ENCODE measurements at regions not wholly inside any gene's neighbourhood (a gene's known extent, or its start where the extent isn't known, plus 50 kb on each side); places are given as distances from the start of the nearest gene placed in this dataset.
"Not testable (repeated sequence)": the region's sequence is repeated elsewhere in the genome, so short reads cannot be mapped to it uniquely, and the experiment has no call there.

DNA sequence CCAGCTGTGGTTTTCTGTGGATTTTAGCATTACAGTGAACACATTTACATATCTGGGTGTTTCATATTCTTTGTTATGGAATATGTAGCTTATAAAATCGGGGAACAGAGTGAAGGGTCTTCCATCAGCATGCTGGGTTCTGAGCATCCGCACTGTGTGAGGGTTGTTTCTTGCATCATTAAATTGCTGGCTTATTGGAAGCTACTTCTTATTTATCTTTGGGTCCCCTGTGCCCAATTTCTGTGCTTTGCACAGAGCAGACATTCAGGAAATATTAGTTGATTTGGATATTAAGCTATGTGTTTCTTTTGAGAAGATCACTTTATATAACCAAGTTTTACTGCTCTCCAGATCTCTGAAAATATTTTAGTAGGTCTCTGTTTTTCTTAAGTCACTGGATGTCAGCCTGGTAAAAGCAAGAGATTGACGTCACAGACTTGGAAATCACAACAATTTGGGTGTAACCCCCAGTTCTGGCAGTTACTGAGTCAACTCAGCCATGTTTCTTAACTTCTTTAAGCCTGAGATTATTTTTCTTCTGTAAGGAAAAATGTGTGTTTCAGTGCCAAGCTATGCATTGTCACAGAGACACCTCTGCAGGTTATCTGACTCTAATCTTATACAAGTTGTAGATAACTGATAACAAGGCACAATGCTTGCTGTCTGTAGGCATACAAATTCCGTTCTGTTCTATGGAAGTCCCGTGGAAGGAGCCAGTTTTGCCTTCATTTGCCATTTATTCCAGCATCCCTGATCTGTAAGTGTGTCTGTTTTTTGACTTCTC lies 258.3 kb upstream of the KAZN start:
- ATAC-seq (peak; percentile 15 to 84), DNase-seq (no peak)
- intact Hi-C loops (cut with DNase I) = no loop called here

DNA sequence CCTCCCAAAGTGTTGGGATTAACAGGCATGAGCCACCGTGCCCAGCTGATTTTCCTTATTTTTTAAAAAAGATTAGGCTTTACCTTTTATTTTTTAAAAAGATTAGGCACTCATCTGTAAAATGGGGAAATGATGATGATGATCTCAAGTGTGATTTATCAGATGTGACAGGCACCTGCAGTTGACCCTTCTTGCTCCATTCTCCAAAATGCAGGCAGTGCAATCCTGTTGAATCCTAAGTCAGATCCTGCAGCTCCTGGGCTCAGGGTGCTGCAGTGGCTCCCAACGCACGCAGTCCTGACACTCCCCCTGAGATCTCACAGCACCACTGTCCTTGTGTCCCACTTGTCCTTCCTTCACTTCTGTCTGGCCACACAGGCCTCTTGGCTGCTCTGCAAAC lies 257.3 kb upstream of the KAZN start:
- intact Hi-C loops (cut with DNase I) = no loop called here
- ATAC-seq (no peak), DNase-seq (no peak)

DNA sequence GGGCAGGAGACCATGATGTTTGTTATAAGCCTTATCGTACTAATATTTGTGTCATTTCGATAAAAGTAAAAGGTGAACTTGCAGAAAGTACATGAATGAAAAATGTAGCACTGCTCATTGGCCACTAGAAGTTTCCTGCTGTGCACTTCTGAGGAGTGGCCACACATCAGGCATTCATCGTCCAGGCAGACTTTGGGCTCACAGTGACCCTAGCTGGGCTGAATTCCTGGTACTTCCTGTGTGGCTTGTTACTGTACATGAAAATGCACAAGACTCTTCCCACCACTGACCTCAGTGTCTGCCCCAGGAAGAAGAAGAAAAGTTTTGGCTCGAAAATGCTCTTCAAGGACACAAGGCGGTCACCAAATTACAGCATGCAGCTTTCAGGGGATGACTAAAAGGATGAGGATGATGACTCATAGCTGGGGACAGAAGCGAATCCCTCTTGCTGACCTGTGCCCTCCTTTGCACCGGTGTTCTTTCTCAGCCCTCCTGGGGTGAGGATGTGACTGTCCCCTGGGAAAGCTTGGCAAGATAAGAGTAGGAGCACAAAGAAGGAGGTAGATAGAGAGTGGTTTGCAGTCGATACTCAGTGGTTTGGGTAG lies 252.4 kb upstream of the KAZN start:
- DNase-seq (no peak), ATAC-seq (no peak)
- intact Hi-C loops (cut with DNase I) = no loop called here

DNA sequence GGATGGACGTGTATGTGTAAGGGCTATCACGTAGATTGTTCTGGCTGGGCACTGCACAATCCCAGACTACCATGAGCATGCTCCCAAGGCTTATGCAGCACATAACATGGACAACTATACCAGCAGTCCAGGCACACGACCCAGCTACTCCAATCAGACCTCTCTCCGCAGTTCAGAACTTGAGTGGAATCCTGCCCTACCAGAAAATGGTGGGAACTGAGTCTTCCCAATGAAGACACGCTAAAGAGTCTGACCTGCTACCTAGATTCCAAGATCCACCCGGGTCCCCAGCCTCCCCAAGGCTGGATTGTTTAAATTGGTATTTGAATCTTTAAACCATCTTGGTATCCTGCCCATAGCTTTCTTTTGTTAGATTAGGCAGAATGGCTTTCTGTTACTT lies 251.3 kb upstream of the KAZN start:
- ATAC-seq (no peak), DNase-seq (no peak)
- intact Hi-C loops (cut with DNase I) = no loop called here

DNA sequence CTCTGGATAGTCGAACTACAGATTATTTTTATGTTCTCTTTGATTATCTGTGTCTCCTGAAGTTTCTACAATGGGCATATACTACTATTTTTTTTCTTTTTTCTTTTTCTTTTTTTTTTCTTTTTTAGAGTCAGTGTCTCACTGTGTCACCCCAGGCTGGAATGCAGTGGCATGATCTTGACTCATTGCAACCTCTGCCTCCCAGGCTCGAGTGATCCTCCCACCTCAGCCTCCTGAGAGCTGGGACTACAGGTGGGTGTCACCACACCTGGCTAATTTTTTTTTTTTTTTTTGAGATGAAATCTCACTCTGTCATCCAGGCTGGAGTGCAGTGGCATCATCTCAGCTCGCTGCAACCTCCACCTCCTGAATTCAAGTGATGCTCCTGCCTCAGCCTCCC lies 250.7 kb upstream of the KAZN start:
- no peak for ATAC-seq

DNA sequence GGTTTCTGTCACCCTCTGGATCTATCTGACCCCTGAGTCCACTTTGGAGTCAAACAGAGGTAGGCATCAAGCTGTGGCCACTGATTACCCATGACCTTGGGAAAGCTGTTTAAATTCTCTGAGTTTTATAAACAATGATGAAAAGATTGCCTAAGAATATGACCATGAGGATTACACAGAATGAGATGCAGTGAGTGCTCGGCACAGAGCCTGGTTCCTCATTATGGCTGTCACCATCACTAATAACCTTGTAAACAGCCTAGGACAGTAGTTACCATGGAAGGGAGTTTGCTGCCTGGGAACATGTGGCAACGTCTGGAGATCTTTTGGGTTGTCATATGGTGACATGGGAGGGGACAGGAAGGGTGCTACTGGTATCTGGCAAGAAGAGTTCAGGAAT lies 248.3 kb upstream of the KAZN start:
- intact Hi-C loops (cut with DNase I) = no loop called here
- no peak for DNase-seq
- no peak for ATAC-seq

More for the DNA sequence above, 250.7 kb upstream of the KAZN start:
- no peak for DNase-seq
- intact Hi-C loops (cut with DNase I) = no loop called here

DNA sequence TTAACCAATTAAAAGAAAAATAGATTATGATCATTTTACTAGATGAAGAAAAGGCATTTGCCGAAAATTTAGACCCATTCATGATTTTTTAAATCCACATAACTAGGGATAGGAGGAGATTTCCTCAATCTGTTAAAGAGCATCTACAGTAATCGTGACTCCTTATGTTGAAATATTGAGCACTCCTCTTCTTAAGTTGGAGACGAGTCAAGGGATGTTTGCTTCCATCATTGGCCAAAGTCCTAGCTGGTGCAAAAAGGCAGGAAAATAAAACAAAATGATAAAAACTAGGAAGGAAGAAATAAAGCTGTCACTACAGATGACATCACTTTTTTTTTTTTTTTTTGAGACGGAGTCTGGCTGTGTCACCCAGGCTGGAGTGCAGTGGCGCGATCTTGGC lies 245.6 kb upstream of the KAZN start:
- DNase-seq = no peak
- intact Hi-C loops (cut with DNase I) = no loop called here
- no peak for ATAC-seq

DNA sequence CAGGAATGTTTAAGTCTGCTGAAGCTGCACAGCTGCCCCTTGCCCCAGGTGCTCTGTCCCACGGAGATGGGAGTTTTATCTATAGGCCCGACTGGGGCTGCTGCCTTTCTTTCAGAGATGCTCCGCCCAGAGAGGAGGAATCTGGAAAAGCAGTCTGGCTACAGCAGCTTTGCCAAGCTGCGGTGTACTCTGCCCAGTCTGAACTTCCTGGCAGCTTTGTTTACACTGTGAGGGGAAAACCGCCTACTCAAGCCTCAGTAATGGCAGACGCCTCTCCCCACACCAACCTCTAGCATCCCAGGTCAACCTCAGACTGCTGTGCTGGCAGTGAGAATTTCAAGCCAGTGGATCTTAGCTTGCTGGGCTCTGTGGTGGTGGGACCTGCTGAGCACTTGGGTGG lies 237.5 kb upstream of the KAZN start:
- intact Hi-C loops (cut with DNase I); ATAC-seq; DNase-seq: not testable (repeated sequence)

DNA sequence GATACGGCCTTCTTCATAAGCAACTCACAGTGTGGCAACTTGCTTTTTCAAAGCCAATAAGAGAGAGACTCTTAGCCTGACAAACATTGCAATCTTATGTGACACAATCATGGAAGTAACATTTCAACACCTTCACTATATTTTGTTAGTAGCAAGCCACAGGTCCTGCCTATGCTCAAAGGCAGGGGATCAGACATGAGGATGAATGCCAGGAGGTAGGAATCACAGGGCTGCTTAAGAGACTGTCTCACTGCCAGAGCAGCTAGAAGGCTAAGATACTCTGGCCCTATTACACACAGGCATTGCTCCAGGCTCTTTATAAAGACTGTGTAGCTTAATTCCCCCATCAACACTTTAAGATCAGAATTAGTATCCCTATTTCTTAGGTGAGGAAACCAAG lies 236.2 kb upstream of the KAZN start:
- peak; percentile 18 to 27 for ATAC-seq
- no peak for DNase-seq
- intact Hi-C loops (cut with DNase I) = no loop called here

DNA sequence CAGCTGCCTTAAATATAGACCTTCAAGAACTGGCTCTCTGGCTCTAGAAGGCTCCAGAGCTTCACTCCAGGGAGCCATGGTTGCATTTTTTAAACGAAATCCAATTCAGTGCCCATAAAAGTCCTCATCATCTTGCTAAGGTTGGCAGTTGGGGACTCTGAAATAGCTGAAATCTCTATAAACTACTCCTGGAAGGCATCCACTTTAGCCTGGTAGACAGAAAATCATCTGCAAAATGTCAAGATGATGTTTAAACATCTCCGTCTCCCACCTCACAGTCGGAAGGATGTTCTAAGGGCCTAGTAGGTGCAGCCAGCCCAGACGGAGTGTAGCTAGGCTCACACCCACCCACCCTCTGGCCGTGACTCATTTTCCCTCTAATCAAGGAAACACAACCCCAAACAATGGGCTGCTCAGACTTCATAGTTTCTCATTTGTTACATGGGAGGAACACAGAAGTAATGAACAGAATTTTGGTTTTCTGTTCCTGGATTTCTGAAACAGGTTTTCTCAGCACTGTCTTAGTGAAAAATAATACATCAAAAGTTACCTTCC lies 235.4 kb upstream of the KAZN start:
- DNase-seq = no peak
- intact Hi-C loops (cut with DNase I) = no loop called here
- peak in 1 of 2 donors; percentile 52 for ATAC-seq

DNA sequence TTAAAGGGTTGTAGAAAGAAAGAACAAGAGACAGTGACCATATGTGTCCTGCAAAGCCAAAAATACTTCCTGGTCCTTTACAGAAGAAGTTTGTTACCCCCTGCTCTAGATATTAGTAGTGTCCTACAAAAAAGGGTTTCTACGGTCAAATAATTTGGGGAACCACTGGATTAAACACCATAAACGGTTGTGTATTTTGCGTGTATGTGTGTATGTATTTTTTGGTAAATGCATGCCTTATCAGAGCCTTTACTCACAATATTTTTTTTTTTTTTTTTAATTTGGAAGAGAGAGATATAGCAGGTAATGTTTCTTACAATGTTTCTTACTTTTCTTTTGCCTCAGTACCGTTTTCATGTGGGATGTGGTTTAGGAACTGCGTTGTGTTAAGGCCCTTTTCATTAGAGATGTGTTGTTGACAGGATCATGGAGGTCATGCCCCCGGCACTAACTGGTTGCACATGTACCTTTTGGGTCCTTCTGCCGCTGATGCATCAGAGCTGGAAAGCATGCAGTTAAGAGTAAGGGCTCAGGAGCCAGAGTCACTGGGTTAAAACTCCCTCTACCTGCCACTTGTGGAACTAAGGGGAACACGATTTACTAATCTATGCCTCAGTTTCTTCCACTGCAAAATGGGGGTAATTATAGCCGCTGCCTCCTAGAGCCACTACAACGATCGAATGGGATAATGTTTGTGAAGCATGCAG lies 234.6 kb upstream of the KAZN start:
- intact Hi-C loops (cut with DNase I) = no loop called here
- ATAC-seq (no peak), DNase-seq (no peak)

DNA sequence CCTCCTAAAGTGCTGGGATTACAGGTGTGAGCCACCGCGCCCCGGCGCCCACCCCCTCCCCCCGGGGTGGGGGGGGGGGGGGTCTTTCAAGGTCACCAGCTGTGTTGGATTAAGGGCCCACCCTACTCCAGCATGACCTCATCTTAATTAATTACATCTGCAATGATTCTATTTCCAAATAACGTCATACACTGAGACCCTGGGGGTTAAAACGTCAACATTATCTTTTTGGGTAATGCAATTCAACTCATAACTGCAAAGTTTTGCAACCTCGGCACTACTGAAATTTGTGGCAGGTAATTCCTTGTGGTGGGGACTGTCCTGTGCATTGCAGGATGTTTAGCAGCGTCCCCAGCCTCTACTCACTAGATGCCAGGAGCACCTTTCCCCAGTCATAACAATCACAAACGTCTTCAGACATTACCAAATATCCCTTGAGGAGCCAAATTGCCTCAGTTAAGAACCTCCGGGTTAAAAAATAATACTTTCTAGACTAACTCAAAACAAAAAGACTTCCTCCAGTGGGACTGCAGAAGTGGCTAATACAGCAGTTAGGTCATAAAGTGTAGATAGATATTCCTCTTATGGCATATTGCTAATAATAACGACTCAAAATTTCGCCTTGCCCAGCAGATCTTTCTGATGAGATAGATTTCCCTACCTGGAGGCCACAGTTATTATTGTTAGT lies 233.0 kb upstream of the KAZN start:
- ATAC-seq = peak in 1 of 2 donors; percentile 67

DNA sequence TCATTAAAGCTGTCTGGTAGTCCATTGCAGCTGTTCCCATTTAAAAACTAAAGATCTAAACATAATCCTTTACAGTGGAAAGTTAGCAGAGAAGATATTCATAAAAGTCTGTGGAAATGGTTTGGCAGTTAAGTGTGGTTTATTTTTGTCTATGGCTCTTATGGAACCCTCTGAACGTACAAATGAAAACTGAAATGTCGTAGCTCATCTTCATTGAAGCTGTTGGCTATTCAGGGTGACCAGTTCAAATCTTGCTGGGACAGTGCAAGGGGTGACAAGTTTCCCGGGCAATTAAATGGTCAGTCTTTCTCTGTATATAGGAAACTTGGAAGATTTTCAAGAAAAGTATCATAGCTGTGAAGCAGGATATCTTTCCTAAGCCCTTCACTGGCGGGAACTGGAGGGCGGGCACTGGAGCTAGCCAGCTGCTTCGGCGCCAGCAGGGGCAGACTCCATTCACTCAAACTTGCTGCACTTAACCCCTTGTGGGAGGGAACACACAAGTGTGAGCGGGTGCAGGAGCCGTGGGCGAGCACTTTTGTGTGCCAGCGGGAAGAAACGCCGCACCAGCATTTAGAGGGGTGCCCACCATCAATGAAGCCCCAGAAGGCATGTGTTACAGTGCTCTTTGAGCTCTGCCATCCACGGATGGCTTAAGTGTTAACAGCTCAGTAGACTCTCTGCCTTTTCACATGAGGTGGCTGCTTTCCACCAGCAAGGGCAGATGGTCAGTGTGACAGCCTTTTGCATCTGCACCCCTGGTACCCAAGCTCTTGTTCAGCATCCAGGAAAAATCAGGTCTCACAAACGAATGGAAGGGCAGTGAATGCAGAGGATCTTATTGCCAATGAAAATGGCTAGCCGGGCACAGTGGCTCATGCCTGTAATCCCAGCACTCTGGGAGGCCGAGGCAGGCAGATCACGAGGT lies 232.1 kb upstream of the KAZN start:
- DNase-seq (peak; percentile 45), ATAC-seq (peak; percentile 77 to 83)
- intact Hi-C loops (cut with DNase I) = no loop called here

More for the DNA sequence above, 233.0 kb upstream of the KAZN start:
- DNase-seq = no peak
- intact Hi-C loops (cut with DNase I) = no loop called here

DNA sequence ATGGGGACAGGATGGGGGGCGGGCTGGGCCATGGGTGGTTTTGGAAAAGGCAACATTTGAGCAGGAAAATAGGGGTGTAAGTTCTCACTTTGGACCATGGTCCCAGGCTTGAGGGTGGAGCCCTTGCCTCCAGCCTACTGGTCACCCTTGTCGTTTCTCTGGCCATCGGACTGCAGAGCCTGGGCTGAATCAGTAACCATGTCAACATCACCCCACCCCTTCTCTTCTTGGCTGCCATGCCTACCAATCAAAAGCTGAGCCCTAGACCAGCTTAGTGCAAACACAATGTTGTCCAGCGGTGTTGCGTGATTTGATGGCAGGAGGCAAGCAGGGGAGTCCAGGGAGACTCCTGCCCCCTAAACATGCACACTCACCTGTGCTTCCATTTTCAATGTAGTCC lies 231.0 kb upstream of the KAZN start:
- ATAC-seq = no peak
- intact Hi-C loops (cut with DNase I) = no loop called here
- DNase-seq = no peak

DNA sequence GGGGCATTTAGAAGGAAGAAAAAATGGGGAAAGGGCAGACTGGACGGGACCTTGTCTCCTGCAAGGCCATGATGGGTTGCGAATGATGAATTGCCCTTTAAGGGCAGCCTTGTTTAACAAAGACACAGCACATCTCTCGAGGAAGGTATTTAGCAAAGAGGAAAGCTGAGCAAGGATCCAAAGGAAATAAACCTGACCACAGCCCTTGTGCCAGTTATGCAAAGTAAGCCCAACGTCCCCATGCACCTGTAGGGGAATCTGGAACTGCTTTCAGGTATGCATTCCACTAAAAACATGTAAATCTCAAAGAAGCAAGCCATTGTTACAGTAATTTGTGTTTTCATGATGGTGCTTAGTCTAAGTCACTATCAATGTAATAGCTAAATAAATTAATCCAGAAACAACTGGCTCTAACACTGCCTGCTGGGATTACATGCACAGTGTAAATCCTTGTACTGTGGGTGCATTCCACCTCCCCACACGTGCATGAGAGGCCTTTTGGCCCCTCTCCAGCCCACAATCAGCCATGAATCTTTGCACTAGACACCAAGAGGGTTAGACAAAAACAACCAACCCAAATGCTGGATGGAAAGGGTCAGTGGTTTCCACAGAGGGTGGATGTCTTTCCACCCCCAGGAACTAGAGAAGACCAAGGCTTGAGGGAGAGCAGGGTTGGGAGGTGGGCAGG lies 228.8 kb upstream of the KAZN start:
- intact Hi-C loops (cut with DNase I) = no loop called here
- DNase-seq (no peak), ATAC-seq (no peak)

DNA sequence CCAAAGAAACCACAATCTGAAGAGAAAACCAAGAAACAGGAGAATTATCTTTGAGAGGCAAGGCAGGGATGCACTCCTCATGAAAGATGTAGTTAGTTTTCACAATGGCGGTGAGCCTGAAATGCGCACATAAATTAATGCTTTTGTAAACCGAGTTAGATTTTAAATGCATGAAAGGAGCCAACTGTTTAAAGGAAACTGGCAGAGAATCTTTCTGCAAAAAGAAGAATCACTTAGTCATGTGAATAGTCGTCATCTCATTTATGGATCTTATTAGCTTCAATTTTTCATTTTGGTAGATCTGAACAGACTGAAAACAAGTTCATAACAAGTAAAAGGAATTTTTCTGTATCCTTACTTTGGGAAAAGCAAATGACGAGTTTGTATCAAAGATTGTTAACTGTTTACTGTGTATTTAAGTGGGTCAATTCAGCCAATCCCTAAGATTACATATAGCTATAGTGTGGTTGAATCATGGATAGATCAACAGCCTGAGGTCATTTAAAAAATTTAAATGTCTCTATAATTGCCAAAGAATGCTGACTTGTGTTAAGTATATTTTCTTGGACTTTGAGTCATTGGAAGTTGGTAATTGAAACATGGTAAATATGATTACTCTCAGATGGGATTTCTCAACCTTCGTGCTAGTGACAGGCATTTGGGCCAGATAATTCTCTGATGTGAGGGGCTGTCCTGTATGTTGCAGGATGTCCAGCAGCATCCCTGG lies 226.6 kb upstream of the KAZN start:
- no peak for ATAC-seq
- intact Hi-C loops (cut with DNase I) = no loop called here

DNA sequence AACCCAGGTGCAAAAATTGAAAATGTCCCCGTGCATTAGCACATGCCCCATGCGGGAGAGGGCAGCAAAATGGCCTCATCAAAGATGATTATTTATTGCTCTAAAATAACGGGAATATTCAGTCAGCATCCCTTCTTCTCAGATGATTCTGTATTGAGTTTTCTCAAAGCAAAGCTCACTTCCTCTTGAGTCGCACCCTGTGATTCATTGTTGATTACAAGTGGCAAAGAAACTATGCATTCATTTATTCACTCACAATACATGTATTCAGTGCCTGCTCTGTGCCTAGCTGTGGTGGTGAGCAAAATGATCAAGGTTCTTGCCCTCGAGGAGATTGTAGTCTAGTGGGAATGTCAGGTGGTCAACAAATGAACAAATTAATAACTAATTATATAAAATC lies 226.0 kb upstream of the KAZN start:
- DNase-seq (no peak), ATAC-seq (no peak)
- intact Hi-C loops (cut with DNase I) = no loop called here

More for the DNA sequence above, 226.6 kb upstream of the KAZN start:
- no peak for DNase-seq

Measured in left cardiac atrium (tissue), 4 donors.